NCI-H510A treated with DMSO at 0.1 percent for 48 hours (cell line): ENCODE measurements at regions not wholly inside any gene's neighbourhood (a gene's known extent, or its start where the extent isn't known, plus 50 kb on each side); places are given as distances from the start of the nearest gene placed in this dataset.

Source experiments
- DNase-seq: peaks from one replicate; lab custom pipeline; 2025; lab: John Stamatoyannopoulos, UW

DNA sequence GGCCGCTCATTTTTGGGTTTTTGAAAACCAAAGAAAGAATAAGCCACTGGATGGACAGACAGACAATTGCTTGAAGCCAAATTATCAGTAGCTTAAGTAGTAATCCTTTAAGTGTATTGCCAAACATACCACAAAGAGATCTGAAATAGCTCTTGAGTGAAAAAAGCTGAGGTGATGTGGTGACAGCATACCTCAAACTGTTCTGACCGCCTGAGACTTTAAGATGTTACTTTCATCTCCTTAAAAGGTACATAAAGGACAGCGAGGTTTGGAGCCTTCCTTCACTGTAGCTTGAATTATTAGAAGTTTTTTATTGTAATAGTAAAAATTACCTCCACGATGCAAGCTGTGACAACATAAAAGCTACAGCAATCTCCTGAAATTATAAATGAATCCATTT lies 271.5 kb upstream of the FAM241A start:
- DNase-seq = no peak

DNA sequence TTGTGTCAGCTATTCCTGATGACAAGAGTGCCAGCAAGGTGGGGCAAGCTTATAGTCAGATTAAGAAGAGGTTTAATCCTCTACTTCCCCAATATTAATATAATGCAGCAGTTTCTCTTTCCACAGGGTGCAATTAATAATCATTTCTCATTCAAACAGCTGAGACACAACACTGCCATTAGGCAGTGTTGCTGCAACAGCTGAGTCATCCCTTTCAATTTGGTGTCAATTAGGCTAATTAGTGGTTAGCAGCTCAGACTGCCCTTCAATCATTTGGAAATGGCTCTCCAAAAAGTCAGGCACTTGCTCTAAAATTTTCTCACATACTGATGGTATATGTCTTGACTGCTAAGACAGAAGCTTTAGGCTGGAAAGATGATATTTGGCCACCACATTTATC lies 265.7 kb upstream of the FAM241A start:
- DNase-seq = no peak

DNA sequence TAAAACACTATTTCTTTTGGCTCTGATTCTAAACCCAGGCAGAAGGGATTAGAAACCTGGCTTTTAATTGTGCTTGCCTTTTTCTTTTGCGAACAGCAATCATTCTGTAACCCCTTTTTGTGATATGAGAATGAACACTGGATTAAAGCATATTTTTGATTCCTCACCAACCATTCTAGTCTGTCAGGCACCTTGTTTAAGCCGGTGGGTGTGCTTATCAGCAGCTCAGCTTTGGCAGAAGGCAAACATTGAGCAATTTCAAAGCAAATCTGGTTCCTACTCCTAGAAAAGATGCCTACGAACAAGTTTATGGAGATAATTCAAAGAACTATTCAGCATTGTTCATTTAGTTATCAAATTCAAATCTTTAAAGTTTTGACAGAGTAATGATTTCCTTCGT lies 265.1 kb upstream of the FAM241A start:
- no peak for DNase-seq

DNA sequence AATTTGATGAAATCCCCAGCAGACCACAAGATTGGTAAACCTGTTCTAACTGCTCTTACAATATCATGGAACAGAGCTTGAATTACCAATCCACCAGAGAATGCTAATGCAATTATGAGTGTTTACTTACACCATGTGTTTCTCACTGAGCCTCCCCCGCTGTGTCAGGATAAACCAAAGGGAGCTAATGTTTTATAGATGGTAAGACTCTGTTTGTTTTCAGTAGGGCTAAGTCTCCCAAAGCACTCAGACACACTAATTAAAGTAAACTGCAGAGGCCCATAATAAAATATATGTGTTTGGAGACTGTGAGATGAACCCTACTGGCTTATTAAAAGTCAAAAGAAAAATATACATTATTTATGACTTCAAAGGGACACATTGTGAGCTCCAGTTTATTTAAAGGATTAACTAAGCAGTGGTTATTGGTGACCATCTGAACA lies 261.7 kb upstream of the FAM241A start:
- DNase-seq = peak; percentile 67

DNA sequence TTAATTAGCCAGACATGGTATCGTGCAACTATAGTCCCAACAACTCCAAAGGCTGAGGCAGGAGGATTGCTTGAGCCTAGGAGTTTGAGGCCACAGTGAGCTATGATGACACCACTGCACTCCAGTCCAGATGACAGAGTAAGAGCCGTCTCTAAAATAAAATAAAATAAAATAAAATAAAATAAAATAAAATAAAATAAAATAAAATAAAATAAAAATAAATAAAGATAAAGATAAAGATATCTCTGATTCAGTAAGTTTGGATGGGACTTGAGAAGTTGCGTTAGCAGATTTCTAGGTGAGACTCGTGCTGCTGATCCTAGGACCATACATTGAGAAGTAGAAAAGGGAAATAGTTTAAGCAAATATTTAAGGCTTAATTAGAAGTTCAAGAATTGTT lies 254.8 kb upstream of the FAM241A start:
- DNase-seq = no peak

DNA sequence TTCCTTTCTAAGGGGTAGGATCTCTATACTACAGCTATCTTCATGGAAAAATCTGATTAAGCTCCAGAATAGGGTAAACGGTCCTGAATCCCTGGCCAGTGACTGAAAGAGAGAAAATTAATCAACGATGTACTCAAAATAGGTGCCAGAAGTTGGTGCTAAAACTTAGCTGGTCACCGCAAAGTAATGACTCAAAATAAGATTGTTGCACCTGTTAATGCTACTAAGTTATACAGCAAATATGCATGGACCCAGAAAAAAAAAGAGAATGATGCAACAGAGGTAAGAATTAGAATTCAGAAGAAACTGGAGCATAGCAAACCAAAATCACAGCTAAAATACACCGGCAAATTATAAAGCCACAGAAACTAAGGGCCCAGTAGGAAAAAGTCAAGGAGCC lies 239.7 kb upstream of the FAM241A start:
- DNase-seq = no peak

DNA sequence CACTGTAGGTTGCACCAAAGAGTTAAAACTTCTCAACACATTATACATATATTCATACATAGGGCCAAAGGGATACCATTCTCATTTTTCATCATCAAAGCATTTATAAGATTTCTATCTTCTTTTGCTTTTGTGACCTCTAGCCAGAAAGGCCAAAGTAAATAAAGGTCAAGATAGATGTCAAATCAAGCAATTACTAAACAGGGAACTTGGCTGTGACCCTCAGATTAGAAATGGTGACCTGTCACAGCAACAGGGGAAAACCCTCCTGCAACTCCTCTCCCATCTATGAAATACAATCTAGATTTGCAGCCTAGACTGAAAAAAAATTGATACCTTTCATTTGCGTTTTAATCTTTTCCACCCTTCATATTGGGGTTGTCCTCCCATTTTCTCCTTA lies 225.6 kb upstream of the FAM241A start:
- no peak for DNase-seq

DNA sequence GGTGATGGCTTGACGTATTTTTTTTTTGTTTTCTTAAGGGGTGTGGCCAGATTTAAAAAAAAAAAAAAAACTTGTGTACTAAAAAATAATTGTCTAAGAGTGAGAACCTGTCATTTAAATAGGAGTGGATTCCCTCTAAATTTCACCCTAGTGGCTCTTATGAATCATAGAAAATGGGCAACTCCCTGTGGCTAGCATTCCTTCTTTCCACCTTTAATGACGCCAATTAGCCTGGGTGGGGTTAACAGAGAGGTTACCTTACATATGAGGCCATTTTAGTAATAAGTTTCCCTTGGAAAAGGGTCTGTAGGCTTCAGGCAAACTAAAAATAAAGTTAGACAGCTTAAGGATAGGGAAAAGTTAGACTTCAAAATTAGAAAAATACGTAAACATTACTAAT lies 223.5 kb upstream of the FAM241A start:
- no peak for DNase-seq

DNA sequence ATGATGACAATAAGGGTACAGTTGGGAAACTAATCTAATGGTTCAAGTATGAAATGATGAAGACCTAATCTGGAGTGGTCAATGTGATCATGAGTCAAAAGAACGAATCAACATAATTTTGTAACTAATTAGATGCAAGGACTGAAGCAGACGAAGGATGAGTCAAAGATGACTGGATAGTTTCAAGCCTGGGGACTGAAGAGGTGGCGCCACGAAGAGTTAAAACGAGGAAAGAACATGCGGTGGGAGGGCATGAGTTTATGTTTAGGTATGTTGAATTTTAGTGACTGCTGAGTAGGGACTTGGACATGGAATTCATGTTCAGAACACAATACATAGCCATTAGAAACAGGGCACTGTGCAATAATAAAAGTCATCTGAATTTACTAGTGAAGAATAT lies 221.5 kb upstream of the FAM241A start:
- DNase-seq = no peak

DNA sequence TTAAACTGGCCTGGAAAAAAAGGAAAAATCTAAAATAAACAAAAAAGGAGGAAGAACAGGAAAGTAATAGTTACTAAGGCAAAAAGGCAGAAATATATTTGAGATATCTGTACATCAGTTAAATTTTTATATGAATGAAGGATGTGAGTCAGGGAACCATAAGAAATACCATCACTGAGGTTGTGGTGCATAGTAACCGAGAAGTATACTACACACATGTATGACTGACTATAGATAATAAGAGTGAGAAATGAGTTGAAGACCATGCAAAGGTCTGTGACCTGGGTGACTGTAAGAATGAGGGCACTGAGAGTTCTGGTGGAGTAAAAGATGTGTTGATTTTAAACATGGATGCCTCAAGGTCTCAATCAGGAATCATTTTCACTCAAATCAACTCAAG lies 220.6 kb upstream of the FAM241A start:
- no peak for DNase-seq

DNA sequence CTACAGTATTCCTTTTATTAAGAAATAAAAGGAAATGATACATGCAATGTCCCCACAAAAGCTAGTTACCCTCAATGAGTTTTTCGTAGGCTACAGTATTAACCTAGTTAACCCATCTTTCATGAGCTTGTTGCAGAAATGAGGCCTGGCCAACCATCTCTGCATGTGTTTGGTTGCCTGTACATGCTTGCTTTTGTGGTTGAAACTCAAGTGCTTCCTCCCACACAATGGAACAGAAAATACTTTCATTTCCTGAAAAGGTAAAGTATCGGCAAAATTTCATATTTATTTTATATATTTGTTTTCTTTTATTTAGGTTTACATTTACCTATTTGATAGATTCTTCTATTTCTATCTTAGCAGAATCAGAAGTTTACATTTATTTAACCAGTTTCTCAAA lies 214.6 kb upstream of the FAM241A start:
- DNase-seq = no peak

DNA sequence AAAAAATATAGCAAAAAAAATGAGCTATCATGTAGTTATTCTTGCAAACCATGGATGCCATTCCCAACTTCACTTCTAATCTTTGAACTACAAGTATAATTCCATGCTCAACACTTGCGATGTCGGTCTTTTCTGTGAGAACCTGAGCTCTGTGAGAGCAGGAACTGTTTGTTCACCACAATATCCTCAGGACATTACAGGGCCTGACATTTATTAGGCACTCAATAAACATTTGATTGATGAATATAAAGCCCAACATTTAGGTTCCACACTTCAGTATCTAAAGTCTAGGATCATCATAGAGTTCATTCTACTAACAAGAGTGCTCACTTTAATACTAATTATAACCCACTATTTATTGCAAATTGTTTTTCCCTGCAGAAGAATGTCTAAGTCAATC lies 211.6 kb upstream of the FAM241A start:
- no peak for DNase-seq

DNA sequence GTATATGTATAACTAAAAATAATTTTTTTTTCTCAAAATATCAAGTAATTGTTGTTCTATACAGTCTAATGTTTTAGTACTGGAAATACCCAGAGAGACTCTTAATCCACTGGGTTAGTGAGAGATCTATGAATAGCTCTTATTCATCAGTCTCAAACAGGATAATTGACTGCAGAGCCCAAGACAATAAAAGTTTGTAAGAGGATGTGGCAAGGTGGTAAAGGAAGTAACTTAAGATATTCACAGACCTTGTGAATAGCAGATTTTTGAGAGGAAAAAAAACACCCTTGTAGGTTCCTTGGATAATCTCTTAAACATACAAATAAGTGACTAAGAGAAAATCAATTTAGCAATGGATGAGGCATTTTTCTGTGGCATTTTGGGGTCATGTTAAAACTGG lies 210.9 kb upstream of the FAM241A start:
- DNase-seq = no peak

DNA sequence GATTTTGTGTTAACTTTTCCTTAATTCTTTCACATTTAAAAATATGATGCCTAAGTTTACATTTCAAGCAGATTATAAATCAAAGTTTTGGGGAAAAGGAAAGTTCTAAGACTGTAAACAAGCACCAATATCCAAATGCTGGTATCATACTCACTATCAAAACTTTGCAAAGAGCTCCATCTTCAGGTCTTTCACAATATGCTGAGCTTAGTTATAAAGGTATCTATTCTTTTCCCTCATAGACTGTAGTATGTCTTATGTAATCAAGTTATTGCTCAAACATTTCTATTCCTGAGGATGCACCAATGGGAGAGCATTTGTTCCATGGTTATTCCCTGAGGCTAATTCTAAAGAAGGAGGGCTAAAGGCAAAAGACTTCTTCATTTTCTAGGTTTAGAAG lies 207.9 kb upstream of the FAM241A start:
- DNase-seq = peak; percentile 19

DNA sequence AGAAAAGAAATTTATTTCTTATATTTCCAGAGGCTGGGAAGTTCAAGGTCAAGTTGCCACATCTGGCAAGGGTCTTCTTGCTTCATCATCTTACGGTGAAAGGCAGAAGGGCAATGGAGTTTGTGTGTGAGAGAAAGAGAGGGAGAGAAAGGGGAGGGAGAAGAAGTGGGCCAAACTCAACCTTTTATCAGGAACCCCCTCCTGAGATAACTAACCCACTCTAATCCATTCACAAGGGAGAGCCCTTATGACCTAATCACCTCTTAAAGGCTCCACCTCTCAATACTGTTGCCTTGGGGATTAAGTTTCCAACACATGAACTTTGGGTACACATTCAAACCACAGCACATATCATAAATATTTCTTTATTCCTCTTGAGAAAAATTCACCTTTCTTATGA lies 203.3 kb upstream of the FAM241A start:
- no peak for DNase-seq

DNA sequence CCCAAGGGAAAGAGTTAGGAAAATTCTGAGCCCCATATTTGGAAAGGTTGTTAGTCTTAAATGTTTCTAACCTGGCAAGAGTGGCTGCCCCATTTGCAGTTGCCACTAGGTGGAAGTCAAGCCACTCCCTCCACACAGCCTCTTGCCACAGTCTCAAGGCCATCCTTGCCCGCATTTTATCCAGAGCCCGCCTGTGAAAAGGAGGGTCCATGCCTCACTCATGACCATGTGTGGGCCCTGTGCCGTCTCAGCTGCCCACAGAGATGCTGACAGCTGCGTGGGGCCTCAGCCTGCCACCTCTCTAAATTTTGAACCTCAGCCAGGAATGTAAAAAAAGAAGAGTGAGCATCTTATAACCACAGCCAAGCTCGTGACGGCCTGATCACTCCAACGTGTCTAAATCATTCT lies 201.5 kb upstream of the FAM241A start:
- DNase-seq = peak; percentile 0

DNA sequence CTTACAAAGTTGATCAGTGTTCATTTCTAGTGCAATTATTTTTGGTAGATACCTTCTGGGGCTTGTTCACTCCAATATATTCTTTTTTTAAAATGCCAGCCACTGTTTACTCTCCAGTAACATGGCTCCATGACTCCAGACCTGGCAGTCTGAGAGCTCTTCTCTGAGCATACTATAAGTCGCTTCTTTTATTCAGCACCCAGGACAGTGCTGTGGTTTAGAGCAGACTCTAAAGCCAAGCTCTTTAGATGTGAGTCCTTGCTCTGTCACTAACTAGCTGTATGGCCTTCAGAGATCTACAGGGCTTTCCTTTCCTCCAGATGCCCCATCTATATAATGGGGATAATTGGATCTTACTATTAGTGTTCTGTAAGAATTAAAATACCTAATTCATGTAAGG lies 200.2 kb upstream of the FAM241A start:
- no peak for DNase-seq

DNA sequence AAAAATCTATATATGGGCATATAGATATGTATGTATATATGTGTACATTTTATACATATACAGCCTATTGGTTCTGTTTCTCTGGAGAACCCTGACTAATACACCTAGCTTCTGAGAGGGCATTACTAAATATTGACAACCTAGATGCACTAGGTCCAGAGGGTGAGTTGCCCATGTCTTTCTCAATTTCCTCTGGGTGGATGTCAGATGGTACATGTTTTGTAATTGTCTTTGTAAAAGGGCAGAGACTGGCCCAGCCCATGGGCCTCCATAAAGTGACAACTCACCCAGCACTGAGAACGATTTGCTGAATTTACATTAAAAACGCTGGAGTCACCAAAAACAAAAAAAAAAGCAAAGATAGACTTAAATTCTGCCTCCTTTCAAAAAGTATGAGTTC lies 198.5 kb upstream of the FAM241A start:
- no peak for DNase-seq

DNA sequence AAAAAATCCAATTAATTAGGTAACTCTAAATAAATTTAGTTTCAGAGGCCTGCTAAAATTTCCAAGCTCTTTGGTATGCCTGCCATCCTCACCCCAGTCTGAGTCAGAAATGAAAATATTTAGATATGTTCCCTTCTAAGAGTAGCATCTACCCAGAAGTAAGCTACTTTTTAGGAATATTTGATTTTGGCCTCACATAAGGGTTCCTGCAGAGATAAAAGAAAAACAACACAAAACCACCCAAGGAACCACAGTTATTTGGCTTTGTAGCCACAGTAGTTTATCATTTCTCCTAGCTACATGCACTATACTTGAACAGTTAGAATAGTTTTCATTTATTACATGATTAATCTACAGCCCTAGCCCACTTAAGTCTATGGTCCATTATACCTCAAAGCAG lies 192.6 kb upstream of the FAM241A start:
- no peak for DNase-seq

DNA sequence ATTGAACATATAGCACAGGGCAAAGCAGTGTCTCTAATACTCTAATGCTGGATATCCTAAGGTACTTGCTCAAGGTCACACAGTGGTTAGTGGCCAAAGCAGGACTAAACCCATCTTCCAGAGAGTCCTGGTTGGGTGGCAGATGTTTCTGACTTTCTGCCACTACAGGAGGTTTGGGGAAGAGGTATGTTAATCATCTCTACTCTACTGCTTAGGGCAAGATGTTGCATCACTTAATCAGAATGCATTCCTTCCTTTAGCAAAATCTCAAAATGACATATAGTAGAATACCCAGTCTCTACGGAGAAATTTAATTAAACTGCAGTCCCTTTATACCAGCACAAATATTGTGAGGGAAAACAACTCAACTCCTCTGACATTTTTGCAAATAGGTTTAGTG lies 190.7 kb upstream of the FAM241A start:
- DNase-seq = no peak

DNA sequence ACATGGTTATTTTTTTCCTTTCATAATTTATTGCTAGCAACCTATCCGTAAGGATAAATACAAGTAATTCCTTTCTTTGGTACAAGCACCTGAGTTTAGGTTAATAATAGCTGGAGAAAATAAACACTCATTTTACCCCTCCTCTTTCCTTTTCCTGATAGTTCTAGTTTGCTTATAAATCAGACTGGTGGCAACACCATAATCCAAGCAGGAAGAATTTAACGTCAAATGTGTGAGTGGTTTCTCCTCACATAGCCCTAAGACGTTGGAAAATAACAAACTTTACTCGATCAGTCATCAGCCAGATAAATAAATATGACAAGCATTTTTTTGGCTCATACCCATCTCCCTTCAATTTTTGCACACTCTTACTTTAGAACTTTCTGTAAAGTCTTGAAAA lies 190.3 kb upstream of the FAM241A start:
- DNase-seq = no peak

DNA sequence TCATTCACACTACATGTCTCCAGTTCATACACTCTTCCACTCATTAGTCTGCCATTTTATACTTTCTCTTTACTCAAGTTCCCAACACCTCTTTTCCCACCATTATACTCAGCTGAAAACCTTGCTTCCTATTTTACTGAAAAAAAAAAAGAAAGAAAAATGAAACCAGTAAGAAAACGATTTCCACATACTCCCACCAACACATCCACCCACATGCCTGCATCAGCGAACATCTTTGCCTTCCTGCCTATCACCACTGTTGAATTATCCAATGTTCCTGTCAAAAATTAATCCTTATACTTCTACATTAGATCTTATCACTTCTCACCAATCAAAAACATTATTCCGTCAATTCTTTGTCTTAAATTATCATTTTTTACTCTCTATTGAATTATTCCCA lies 188.1 kb upstream of the FAM241A start:
- no peak for DNase-seq

DNA sequence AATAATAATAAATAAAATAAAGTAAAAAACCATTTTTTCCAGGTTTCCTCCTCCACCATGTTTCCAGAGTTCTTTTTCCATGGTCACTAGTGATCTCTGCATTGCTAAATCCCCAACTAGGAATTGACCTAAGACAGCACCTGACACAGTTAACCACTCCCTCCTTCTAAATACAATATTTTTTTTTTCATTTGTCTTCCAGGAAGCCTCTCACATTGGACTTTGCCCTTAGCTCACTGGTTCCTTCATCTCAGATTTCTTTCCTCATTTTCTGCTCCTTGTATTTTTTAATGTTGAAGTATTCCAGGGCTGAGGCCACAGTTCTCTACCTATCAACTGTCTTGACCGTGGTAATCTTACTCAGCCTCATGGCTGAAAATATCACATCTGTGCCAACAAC lies 187.3 kb upstream of the FAM241A start:
- DNase-seq = no peak

DNA sequence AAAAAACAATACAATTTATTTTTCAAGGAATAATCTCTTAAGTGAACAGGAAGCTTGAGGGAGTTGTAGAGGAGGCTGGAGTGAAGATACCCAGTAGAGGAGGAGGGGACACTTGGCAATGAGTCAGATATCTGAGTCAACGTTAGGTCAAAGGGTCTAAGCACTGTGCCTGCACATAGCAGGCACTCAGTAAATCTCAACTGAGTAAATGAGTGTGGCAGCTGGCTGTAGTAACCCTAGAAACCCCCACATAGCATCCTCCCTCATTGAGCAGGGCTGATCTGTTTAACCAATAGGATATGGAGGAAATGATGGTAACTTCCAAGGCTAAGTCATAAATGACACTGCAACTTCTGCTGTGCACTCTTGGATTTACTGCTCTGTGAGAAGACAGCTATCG lies 186.0 kb upstream of the FAM241A start:
- no peak for DNase-seq

DNA sequence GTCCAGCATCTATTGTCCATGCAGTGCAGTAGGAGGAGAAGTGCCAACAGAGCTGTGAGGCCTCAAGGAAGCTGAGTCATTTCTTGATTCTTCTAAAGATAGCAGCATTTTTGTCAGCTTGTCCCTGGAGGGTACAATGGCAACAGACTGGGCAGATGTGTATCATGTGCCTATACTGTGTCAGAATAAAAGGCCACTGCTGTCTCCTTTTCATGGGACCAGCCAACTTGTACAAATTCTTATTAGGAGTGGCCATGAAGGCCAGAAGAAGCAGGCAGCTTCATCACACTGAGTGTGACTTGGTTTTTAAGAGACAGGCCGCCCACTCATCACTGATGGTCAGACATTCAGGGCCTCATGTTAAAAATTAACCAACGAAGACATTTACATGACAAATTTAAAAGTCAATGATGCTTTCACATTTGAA lies 185.0 kb upstream of the FAM241A start:
- no peak for DNase-seq
